B cell (primary cell): ENCODE measurements at regions not wholly inside any gene's neighbourhood (a gene's known extent, or its start where the extent isn't known, plus 50 kb on each side); places are given as distances from the start of the nearest gene placed in this dataset.

Experiments
- ATAC-seq: fragments of 200-7000 bp; cut with Tn5 transposase; one replicate; pipeline ENCODE4 v1.10.0; 2021; ENCODE audit warnings: low read depth, mild to moderate bottlenecking, moderate number of reproducible peaks, moderate library complexity
- CTCF ChIA-PET: fragments of 350-600 bp; sonication (Branson Sonifier 250); formaldehyde crosslinking; loops from one replicate; lab custom pipeline; 2021; ENCODE audit warnings: antibody characterized with exemption, inconsistent platforms; lab: Charles Lee
- POLR2A ChIA-PET: fragments of 350-600 bp; sonication (Branson Sonifier 250); formaldehyde crosslinking; loops from one replicate; lab custom pipeline; 2021; ENCODE audit warnings: antibody characterized with exemption; lab: Charles Lee
- DNase-seq: peaks from one replicate; pipeline ENCODE4 v3.0.0; 2013
- H2AFZ ChIP-seq: 2 replicates; pipeline ENCODE4 v1.6.1; 2012; ENCODE audit warnings: mild to moderate bottlenecking, low read depth, low read length; ENCODE audit not compliant: insufficient read depth, poor library complexity, severe bottlenecking
- H3K27ac ChIP-seq, 2 donors: 1 replicate in 1 of 2; 2 replicates in 1 of 2; pipeline ENCODE4 v1.5.1; 2012 to 2013; ENCODE audit warnings: low read length in 2 of 2, mild to moderate bottlenecking in 2 of 2, moderate library complexity in 1 of 2
- H3K27me3 ChIP-seq, 4 experiments: fragments of 200-600 bp in 1 of 4; sonication (generic) in 1 of 4; replicated peaks in 1 of 4; 1 replicate in 2 of 4; 2 replicates in 2 of 4; pipeline versions ENCODE4 v1.6.1 to v1.7.0; 2013 to 2016; ENCODE audit warnings: low read length in 3 of 4, mild to moderate bottlenecking in 2 of 4, mixed read lengths in 1 of 4, moderate library complexity in 1 of 4; ENCODE audit not compliant: insufficient read depth in 4 of 4, control insufficient read depth in 3 of 4; ENCODE audit errors: control extremely low read depth in 1 of 4
- H3K36me3 ChIP-seq, 2 experiments: replicated peaks in 1 of 2; 1 replicate in 1 of 2; 2 replicates in 1 of 2; pipeline versions ENCODE4 v1.6.1 to v1.7.1; 2013; ENCODE audit warnings: low read length in 1 of 2; ENCODE audit not compliant: insufficient read depth in 2 of 2, control insufficient read depth in 1 of 2; ENCODE audit errors: control extremely low read depth in 1 of 2, extremely low read depth in 1 of 2
- H3K4me1 ChIP-seq, 2 donors: fragments of 200-600 bp in 1 of 2; sonication (generic) in 1 of 2; 1 replicate in 1 of 2; 2 replicates in 1 of 2; pipeline versions ENCODE4 v1.5.1 to v1.6.1; 2013 to 2017; ENCODE audit warnings: low read length in 2 of 2; ENCODE audit not compliant: control insufficient read depth in 2 of 2, insufficient read depth in 2 of 2
- H3K4me2 ChIP-seq: replicated peaks from 2 replicates; pipeline ENCODE3; 2012; ENCODE audit warnings: mild to moderate bottlenecking, low read depth, low read length; ENCODE audit not compliant: poor library complexity, severe bottlenecking
- H3K4me3 ChIP-seq, 5 experiments: fragments of 200-600 bp in 1 of 5; sonication (generic) in 1 of 5; 1 replicate in 3 of 5; 2 replicates in 2 of 5; pipeline versions ENCODE4 v1.5.1 to v1.7.0; 2011 to 2016; ENCODE audit warnings: low read length in 4 of 5, mild to moderate bottlenecking in 4 of 5, low read depth in 2 of 5, control low read depth in 1 of 5, moderate library complexity in 1 of 5; ENCODE audit not compliant: insufficient read depth in 1 of 5; ENCODE audit errors: control extremely low read depth in 1 of 5, extremely low read depth in 1 of 5
- H3K79me2 ChIP-seq: fragments of 200-600 bp; sonication (generic); one replicate; pipeline ENCODE4 v1.6.0; 2016; ENCODE audit warnings: low read length; ENCODE audit not compliant: control insufficient read depth, insufficient read depth
- H3K9ac ChIP-seq: fragments of 200-600 bp; sonication (generic); 2 replicates; pipeline ENCODE4 v1.6.1; 2017; ENCODE audit warnings: mild to moderate bottlenecking, low read length, moderate library complexity
- H3K9me3 ChIP-seq, 3 donors: one replicate each; pipeline versions ENCODE4 v1.6.1 to v1.7.1; 2013; ENCODE audit warnings: low read length in 2 of 3; ENCODE audit not compliant: control insufficient read depth in 2 of 3, insufficient read depth in 1 of 3; ENCODE audit errors: control extremely low read depth in 1 of 3
- H4K20me1 ChIP-seq: 2 replicates; pipeline ENCODE4 v1.6.0; 2012; ENCODE audit warnings: mild to moderate bottlenecking, low read length; ENCODE audit not compliant: insufficient read depth, control insufficient read depth, poor library complexity, severe bottlenecking
- H3K27ac Mint-ChIP-seq: one replicate; pipeline ENCODE4 v1.8.0; 2021; ENCODE audit warnings: mixed read lengths
- H3K27me3 Mint-ChIP-seq: one replicate; pipeline ENCODE4 v1.8.0; 2021; ENCODE audit warnings: mixed read lengths
- H3K4me1 Mint-ChIP-seq: one replicate; pipeline ENCODE4 v1.8.0; 2021; ENCODE audit warnings: mixed read lengths
- H3K4me3 Mint-ChIP-seq: one replicate; pipeline ENCODE4 v1.8.0; 2021; ENCODE audit warnings: mixed read lengths
- H3K9me3 Mint-ChIP-seq: one replicate; pipeline ENCODE4 v1.8.0; 2022; ENCODE audit warnings: mixed read lengths; ENCODE audit not compliant: insufficient read depth
- CTCF ChIP-seq: fragments of 200-600 bp; IDR thresholded peaks from one replicate; pipeline ENCODE4 v1.8.0; 2022; ENCODE audit warnings: antibody characterized with exemption, mild to moderate bottlenecking
- EZH2 ChIP-seq: IDR thresholded peaks from 2 replicates; pipeline ENCODE4 v1.6.1; 2012; ENCODE audit warnings: borderline replicate concordance, low read depth, mild to moderate bottlenecking, moderate library complexity, low read length; ENCODE audit not compliant: insufficient read depth, poor library complexity, severe bottlenecking
- WGBS: methylation state at CpG from one replicate; pipeline ENCODE4 v1.1.5; 2013; ENCODE audit warnings: missing lambda C conversion rate; ENCODE audit not compliant: insufficient coverage; 5-methylcytosine and 5-hydroxymethylcytosine counted together
- intact Hi-C: fragments of 100-400 bp; cut with micrococcal nuclease; formaldehyde crosslinking; loops from one replicate; pipeline ENCODE4 v1.10.0; 2022

- WGBS, result no CpG with 5 or more reads among the region's 2 CpGs
- TF ChIP-seq EZH2 (no peak), CTCF (no peak)
- POLR2A ChIA-PET, result no interaction called here
Observed at GRCh38 chr6:139485185-139485584, 110.7 kb upstream of the CITED2 start.

GRCh38 chr6:139483079-139483478 is 108.6 kb upstream of the CITED2 start:
- Histone ChIP-seq H3K27ac (no peak overlapping the region), H3K4me1 (no peaks in the 10 kb centered on the region), H2AFZ (no peak overlapping the region), H3K4me3 (no peak overlapping the region), H3K4me2 (no peak overlapping the region), H3K36me3 (no peaks in the 10 kb centered on the region), H3K27me3 (no peaks in the 10 kb centered on the region), H3K9ac (no peak overlapping the region), H3K9me3 (no peaks in the 10 kb centered on the region), H4K20me1 (no peaks in the 10 kb centered on the region), H3K79me2 (no peaks in the 10 kb centered on the region)
- Mint-ChIP-seq H3K27me3 (no peaks in the 10 kb centered on the region), H3K4me1 (no peaks in the 10 kb centered on the region), H3K4me3 (no peak overlapping the region), H3K27ac (no peak overlapping the region), H3K9me3 (no peaks in the 10 kb centered on the region)
- DNase-seq (no peak), ATAC-seq (no peak)
- WGBS, result 100% methylated on average over 5 of the region's 8 CpGs
- TF ChIP-seq EZH2 (no peak), CTCF (no peak)
- CTCF ChIA-PET, result no interaction called here
- POLR2A ChIA-PET, result no interaction called here
- intact Hi-C loops, result no loop called here

More at GRCh38 chr6:139485185-139485584, 110.7 kb upstream of the CITED2 start:
- peaks cover 2% of the 10 kb centered on the region for H3K4me1 Mint-ChIP-seq
- ATAC-seq, result no peak
- CTCF ChIA-PET, result no interaction called here
- DNase-seq, result no peak
- no peak overlapping the region for H3K27ac ChIP-seq
- no peak overlapping the region for H3K4me3 ChIP-seq
- no peaks in the 10 kb centered on the region for H3K79me2 ChIP-seq
- H3K9me3 ChIP-seq, result no peaks in the 10 kb centered on the region
- no peaks in the 10 kb centered on the region for H4K20me1 ChIP-seq
- intact Hi-C loops, result no loop called here
- no peak overlapping the region for H2AFZ ChIP-seq
- no peak overlapping the region for H3K4me3 Mint-ChIP-seq
- H3K9me3 Mint-ChIP-seq, result no peaks in the 10 kb centered on the region
- no peak overlapping the region for H3K9ac ChIP-seq
- no peaks in the 10 kb centered on the region for H3K27me3 Mint-ChIP-seq
- H3K4me1 ChIP-seq, result peaks cover 2% of the 10 kb centered on the region in 2 donors
- H3K36me3 ChIP-seq, result no peaks in the 10 kb centered on the region
- no peak overlapping the region for H3K4me2 ChIP-seq
- no peaks in the 10 kb centered on the region for H3K27me3 ChIP-seq
- no peak overlapping the region for H3K27ac Mint-ChIP-seq
